ENCODE measurements at regions not wholly inside any gene's neighbourhood (a gene's known extent, or its start where the extent isn't known, plus 50 kb on each side); places are given as distances from the start of the nearest gene placed in this dataset.
A peak's percentile ranks its signal among the peaks of the same experiment; 100 is the strongest.

DNA sequence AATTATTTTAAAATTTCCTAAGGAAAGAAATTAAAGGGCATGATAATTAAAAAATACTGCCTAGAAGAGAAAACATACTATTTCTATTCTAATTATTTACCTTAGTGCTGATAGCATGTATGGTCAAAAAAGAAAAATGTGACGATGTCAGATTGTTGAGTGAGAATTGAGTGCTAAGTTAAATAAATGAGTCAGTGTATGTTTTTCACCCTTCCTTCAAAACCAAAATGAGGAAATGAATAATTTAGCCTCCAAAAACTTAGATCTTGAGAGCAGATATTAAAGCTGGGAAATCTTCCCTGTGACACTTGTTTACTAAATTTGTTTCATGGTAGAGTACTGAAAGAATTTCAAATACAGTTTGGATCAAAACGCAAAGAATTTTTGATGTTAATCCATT is 58.6 kb upstream of the NYAP2 start:
- DNase-seq = no peak

DNA sequence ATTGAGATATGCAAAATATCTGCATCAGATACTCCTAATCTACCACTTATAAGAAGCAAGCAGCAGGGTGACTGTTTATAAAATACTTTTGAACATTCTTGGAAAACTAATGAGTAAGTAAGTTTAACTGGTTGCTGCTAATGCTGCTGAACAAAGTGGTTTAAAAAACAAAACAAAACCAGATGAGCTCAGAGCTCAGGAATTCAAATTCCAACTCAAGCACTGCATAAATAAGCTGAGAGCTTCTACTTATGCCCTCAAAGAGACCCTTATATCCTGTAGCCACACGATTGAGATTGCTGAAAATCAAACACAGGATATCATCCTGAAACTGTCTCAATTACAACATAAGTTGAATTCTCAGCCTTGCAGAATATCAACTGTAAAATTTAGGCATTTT is 62.3 kb upstream of the NYAP2 start:
- DNase-seq = no peak

GRCh38 chr2:225334514-225334913 is 65.0 kb upstream of the NYAP2 start:
- peak; percentile 90 for DNase-seq

GRCh38 chr2:225328192-225328591 is 71.3 kb upstream of the NYAP2 start:
- no peak for DNase-seq

- DNase-seq = no peak
These were observed 72.5 kb upstream of the NYAP2 start for GRCh38 chr2:225326969-225327368.

DNA sequence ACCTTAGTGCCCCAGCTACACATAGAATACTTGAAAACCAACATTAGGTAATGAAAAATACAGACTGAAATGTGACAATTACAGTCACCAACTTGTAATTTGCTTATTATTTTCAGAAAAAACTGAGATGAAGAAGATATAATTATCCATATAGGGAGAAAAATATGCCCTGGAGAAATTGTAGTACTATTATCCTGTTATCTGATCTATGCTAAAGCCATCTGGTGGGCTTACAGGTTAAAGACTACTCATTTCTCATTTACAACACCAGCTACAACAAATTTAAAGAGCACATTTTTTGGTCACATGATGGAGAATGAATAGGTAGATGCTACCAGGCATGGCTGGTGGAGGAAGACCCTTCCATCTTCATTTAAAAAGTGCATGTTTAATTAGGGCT is 79.6 kb upstream of the NYAP2 start:
- DNase-seq = no peak

DNA sequence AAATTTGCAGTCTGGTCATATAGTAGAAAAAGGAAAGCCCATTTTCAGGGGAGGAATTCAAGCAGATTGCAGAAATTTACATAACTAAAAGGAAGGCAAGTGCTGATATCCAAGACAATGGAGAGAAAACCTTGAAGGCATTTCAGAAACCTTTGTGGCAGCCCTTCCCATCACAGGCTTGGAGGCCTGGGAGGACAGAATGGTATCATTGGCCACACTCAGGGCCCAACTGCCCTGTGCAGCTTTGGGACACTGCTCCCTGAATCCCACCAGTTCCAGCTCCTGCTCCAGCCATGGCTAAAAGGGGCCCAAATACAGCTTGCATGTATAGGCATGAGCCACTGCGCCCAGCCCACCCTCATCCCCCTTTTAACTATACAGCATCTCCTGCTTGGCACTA is 81.1 kb upstream of the NYAP2 start:
- DNase-seq = no peak

DNA sequence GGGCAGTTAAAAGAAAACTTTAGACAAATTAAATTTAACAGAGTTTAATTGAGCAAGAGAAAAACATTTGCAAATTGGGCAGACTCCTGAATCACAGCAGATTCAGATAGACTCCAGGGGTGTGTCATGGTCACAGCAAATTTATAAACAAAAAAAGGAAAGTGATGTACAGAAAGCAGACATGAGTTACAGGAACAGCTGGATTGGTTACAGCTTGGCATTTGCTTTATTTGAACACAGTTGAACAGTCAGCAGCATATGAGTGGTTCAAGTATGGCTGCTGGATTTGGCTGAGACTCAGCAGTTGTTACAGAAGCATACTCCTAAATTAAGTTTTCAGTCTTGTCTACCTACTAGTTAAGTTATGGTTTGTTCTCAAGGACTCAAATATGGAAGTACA is 82.3 kb upstream of the NYAP2 start:
- DNase-seq = no peak

GRCh38 chr2:225310745-225311144 is 88.8 kb upstream of the NYAP2 start:
- DNase-seq = no peak

- no peak for DNase-seq
These were observed 90.0 kb upstream of the NYAP2 start for GRCh38 chr2:225309516-225309915.

DNA sequence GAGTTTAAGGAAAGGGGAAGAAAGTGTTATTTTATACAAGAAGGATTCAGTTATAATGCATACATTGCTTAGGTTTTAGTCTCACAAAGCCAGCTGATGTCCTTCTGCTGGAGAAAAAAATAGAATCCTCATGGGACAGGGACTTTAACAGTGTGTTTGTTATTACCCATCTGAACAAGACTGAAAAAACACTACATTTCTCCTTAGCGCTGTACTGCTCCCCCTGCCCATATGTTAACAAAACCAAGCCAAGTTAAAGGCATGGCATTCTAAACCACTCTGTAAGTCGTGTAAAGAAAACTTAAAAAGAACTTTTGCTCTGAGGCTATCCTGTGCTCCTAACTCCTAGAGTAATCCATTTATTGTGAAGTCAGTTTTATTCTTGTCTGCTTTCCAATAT is 102.6 kb upstream of the NYAP2 start:
- no peak for DNase-seq

GRCh38 chr2:225295102-225295501 is 104.4 kb upstream of the NYAP2 start:
- DNase-seq = no peak

GRCh38 chr2:225293638-225294037 is 105.9 kb upstream of the NYAP2 start:
- no peak for DNase-seq

DNA sequence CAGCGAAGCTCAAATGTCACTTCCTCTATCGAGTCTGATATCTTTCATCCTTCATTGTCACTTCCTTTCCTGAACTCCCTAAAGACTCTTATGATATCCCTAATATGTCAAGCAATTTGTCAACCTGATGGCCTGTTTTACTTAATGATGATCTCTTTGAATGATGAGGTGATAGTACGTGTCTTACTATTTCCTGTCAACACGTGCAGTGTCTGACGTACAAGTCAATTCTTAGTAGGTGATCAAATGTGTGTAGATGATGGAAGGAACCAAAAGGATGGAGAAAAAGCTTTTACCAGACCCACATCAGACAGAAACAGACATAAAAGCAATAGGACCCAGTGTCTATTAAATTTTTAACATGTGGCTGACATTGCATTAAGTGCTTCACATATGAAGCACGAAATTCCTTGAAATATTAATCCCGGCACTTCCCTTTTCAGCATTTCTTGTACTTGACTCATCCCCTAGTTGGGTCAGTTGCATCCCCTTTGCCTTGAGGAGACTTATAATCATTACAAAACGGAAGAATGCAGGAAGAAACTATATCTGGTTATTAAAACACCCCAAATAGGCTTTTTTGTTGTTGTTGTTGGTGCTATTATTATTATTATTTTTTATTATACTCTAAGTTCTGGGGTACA is 108.6 kb upstream of the NYAP2 start:
- DNase-seq = no peak

DNA sequence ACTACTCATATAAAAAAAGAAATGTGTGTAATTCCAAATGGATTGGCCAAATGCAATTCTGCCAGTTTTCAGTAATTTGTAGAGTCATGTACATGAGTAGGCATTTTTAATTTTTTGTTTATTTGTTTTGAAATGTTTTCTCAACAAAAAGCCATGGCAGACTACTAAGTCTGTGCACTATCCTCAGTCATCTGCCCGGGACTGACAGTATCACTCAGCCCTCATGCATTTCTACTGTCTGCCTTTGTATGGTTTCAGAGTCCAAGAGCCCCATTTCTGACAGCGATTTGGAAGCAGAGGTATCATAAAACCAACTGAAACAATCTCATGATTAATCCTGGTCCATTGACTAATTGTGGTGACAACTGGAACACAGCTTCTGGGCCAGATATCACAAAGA is 109.9 kb upstream of the NYAP2 start:
- DNase-seq = no peak

DNA sequence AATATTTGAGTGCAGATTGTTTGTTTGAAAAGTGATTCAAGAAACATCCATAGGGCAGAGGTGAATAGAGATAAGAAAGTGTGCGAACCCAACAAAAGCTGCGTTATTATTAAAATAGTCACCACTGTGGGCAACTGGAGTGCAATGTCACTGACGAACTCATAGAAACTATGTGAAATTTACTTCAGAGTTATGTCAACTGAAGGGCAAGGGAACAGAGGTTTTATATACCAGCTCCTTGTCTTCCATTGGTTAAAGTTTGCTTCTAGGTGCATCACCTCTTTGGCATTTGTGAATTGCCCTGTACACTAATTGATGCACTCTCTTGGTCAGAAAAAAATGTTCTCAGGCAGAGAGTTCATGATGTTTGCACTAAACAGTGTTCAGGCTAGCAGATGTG is 110.5 kb upstream of the NYAP2 start:
- no peak for DNase-seq

DNA sequence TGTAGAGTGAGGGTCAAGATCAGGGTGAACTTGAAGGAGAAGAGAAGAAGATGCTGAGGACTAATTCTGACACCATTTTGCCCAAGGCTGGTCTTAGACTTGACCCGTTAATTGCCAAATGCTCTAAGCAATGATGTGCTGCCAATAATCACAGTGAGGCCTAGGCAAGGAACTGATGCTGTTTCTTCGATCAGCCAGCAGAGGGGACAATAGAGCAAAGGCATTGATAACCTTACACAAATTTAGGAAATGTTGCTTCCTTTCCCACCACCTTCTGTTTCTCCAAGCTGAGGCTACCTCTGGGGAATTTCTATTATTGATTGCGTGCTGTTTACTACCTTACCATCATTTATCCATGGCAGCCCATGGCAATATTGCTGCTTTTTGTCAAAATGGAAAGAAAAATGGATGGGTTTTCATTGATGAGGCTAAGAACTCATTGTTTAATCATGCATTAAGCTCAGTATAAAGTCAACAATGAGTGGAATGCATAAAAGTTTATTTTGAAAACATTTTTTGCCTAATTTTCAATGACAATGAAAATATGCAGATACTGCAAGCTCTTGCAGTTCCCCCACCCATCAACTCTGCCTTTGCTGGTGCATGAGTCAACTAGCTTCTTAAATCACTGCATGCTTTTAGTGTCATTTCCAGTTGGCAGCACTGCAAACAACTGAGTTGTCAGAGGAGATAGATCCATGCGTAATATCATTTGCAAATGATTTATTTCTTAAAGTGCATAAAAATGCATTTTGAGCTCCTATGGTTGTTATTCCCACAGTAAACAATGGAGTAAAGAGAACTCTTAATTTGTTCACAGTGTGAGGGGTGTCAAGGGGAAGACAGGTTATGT is 116.4 kb upstream of the NYAP2 start:
- peak; percentile 15 for DNase-seq

GRCh38 chr2:225276207-225276606 is 123.3 kb upstream of the NYAP2 start:
- no peak for DNase-seq

DNA sequence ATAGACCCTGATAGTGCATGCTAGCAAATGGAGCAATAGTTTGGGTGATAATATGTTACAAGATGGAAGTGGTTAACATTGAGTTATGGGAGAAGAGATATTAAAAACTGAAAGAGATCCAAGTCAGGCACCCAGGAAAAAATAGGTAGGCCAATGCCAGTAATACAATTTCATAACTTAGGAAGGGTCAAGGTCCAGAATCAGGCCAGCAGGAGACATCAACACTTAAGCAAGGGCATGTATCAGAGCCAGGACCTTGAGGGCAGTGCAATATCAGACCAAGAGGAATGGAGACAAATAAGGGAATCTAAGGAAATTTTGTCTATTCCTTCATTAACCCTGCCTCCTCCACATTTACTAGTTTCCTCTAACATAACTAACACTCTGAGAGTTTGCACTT is 124.1 kb upstream of the NYAP2 start:
- DNase-seq = no peak

DNA sequence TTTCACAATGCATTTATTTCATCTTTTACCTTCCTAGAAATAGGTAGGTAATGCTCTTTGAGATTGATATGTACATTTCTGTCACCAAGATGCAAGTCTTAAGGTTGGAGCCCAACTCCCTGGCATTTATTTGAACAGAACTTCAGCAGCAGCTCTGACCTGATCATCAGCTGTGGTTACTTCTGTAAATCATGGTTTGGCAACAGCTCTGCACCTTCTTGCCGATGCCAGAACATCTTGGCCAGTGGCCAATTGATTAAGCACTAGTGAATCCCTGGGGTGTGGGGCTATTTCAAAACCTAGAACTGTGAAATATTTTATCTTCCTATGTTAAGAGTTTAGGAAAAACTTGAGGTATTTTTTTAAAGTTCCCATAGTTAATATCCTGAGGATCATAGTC is 124.8 kb upstream of the NYAP2 start:
- DNase-seq = peak; percentile 46

DNA sequence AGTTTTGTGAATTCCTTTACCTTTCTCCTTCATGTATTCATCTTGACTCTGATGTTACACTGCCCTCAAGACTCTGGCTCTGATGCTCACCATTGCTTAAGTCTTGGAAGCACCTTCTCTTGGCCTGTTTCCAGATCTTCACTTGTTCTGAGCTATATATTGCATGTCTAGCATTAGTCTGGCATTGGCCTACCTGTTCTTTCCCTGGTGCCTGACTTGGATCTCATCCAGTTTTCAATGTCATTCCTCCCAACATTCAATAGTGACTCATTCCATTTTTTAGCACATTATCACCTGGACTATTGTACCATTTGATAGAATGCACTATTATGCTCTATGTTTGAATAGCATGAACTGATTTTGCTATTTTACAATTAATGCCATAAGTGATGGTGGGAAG is 127.3 kb upstream of the NYAP2 start:
- no peak for DNase-seq

DNA sequence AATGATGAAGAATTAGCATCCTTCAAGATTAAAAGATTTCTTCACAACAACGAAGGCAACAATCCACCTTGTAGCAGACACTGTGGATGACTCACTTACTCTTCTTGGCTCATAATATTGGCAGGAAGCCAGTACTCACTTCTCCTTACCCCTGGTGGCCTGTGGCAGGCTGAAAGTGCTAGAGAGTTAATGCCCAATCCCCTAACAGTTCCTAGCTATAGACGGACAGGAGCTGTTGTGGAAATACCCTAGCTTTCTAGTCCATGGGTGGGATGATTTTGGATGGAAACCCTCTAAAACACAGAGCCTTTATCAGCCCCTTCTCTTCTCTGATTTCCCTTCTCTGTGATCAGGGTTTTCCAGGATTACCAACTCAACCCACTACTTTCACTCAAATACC is 128.6 kb upstream of the NYAP2 start:
- peak; percentile 60 for DNase-seq

DNA sequence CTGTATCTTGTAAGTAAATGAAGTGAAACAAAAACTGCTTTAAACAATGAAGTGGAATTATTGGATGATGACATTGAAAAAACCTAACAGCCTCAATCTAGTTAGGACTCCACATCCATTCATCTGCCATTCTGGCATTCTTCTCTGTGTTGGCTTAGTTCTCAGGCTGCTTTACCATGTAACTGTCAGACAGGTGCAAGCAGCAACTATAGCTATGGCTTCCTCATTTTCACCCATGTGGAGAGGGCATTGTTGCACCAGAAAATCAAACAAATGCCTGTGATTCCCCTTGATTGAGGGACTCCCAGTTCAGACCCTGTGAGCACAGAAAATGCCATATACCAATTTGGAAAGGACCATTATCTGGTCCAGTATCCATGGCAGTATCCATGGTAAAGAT is 129.5 kb upstream of the NYAP2 start:
- DNase-seq = no peak

GRCh38 chr2:225254363-225254762 is 145.1 kb upstream of the NYAP2 start:
- no peak for DNase-seq

GRCh38 chr2:225244933-225245332 is 154.6 kb upstream of the NYAP2 start:
- no peak for DNase-seq

Measured in NCI-H1436 treated with DMSO at 0.1 percent for 48 hours (cell line).